IMR-90 (cell line): ENCODE measurements at regions not wholly inside any gene's neighbourhood (a gene's known extent, or its start where the extent isn't known, plus 50 kb on each side); places are given as distances from the start of the nearest gene placed in this dataset.

ENCODE experiments used
- ATAC-seq: fragments of 200-7000 bp; cut with Tn5 transposase; 2 replicates; pipeline ENCODE4 v1.9.1; 2020; ENCODE audit warnings: low read depth, mild to moderate bottlenecking, moderate library complexity
- BruUV-seq: library from RNA; stranded (reverse); fragments of 400-500 nt; replicated peaks from 2 replicates; lab custom pipeline; 2021; lab: Mats Ljungman, UMichigan
- CTCF ChIA-PET: fragments of 300-600 bp; formaldehyde crosslinking; extraction: SDS; loops from one replicate; lab custom pipeline; 2021; ENCODE audit warnings: antibody characterized with exemption; lab: Yijun Ruan, JAX
- POLR2A ChIA-PET: fragments of 300-600 bp; sonication (Branson Sonifier 250); formaldehyde crosslinking; loops from one replicate; lab custom pipeline; 2022; ENCODE audit warnings: antibody characterized with exemption; ENCODE audit not compliant: unreplicated experiment; lab: Charles Lee
- DNase-seq: peaks from one replicate; pipeline ENCODE4 v3.0.0; 2013
- H2AFZ ChIP-seq: replicated peaks from 2 replicates; pipeline ENCODE3; 2013; ENCODE audit warnings: low read length, mild to moderate bottlenecking; ENCODE audit not compliant: poor library complexity
- H2AK5ac ChIP-seq: 2 replicates; pipeline ENCODE4 v1.6.1; 2013; ENCODE audit warnings: low read depth, low read length, inconsistent platforms
- H2AK9ac ChIP-seq: replicated peaks from 2 replicates; pipeline ENCODE3; 2013; ENCODE audit warnings: mild to moderate bottlenecking, low read depth, low read length, moderate library complexity; ENCODE audit not compliant: poor library complexity
- H2BK120ac ChIP-seq: 2 replicates; pipeline ENCODE4 v1.6.1; 2013; ENCODE audit warnings: low read depth, low read length, inconsistent platforms
- H2BK15ac ChIP-seq: 3 replicates; pipeline ENCODE4 v1.6.1; 2013; ENCODE audit warnings: low read depth, low read length, inconsistent platforms
- H2BK20ac ChIP-seq: 2 replicates; pipeline ENCODE4 v1.6.1; 2013; ENCODE audit warnings: low read depth, mild to moderate bottlenecking, inconsistent platforms, low read length, moderate library complexity
- H2BK5ac ChIP-seq: 2 replicates; pipeline ENCODE4 v1.6.1; 2013; ENCODE audit warnings: mild to moderate bottlenecking, low read depth, low read length, inconsistent platforms; ENCODE audit not compliant: poor library complexity, severe bottlenecking
- H3K14ac ChIP-seq: replicated peaks from 2 replicates; pipeline ENCODE4 v1.6.1; 2013; ENCODE audit warnings: low read depth, low read length, inconsistent platforms
- H3K18ac ChIP-seq: 2 replicates; pipeline ENCODE4 v1.6.1; 2013; ENCODE audit warnings: low read depth, low read length, control low read depth
- H3K23ac ChIP-seq: 2 replicates; pipeline ENCODE4 v1.6.1; 2013; ENCODE audit warnings: low read depth, low read length, inconsistent platforms
- H3K27ac ChIP-seq: 2 replicates; pipeline ENCODE4 v1.5.1; 2013; ENCODE audit warnings: mild to moderate bottlenecking, control low read depth, low read length; ENCODE audit not compliant: insufficient read depth
- H3K27me3 ChIP-seq: 2 replicates; pipeline ENCODE4 v1.6.1; 2013; ENCODE audit warnings: low read length; ENCODE audit not compliant: control insufficient read depth, insufficient read depth
- H3K36me3 ChIP-seq: 2 replicates; pipeline ENCODE4 v1.6.1; 2013; ENCODE audit warnings: low read length, mixed read lengths; ENCODE audit not compliant: control insufficient read depth, insufficient read depth
- H3K4ac ChIP-seq: 2 replicates; pipeline ENCODE4 v1.6.1; 2013; ENCODE audit warnings: low read depth, low read length, inconsistent platforms
- H3K4me1 ChIP-seq: 2 replicates; pipeline ENCODE4 v1.6.1; 2013; ENCODE audit warnings: low read length, mixed read lengths; ENCODE audit not compliant: control insufficient read depth, insufficient read depth
- H3K4me2 ChIP-seq: 2 replicates; pipeline ENCODE4 v1.6.1; 2013; ENCODE audit warnings: low read depth, mild to moderate bottlenecking, control low read depth, low read length, moderate library complexity
- H3K4me3 ChIP-seq: 2 replicates; pipeline ENCODE4 v1.5.1; 2013; ENCODE audit warnings: low read depth, mild to moderate bottlenecking, control low read depth, low read length, moderate library complexity; ENCODE audit not compliant: insufficient read depth
- H3K56ac ChIP-seq: 2 replicates; pipeline ENCODE4 v1.6.1; 2013; ENCODE audit warnings: low read length, inconsistent platforms; ENCODE audit not compliant: insufficient read depth; ENCODE audit errors: extremely low read depth
- H3K79me1 ChIP-seq, 2 experiments: 2 replicates each; pipeline ENCODE4 v1.6.1; 2013; ENCODE audit warnings: low read length in 2 of 2, inconsistent platforms in 1 of 2, low read depth in 1 of 2
- H3K9ac ChIP-seq: 2 replicates; pipeline ENCODE4 v1.6.1; 2013; ENCODE audit warnings: low read depth, low read length, control low read depth
- H3K9me1 ChIP-seq: 2 replicates; pipeline ENCODE4 v1.6.1; 2013; ENCODE audit warnings: low read length, inconsistent platforms; ENCODE audit not compliant: insufficient read depth
- H3K9me3 ChIP-seq: 2 replicates; pipeline ENCODE4 v1.6.1; 2013; ENCODE audit warnings: low read length; ENCODE audit not compliant: control insufficient read depth, insufficient read depth
- H4K20me1 ChIP-seq: 2 replicates; pipeline ENCODE4 v1.6.1; 2013; ENCODE audit warnings: low read length, inconsistent platforms; ENCODE audit not compliant: insufficient read depth
- H4K5ac ChIP-seq: 2 replicates; pipeline ENCODE4 v1.6.1; 2013; ENCODE audit warnings: mild to moderate bottlenecking, low read depth, low read length, control low read depth
- H4K8ac ChIP-seq, 2 experiments: 2 replicates each; pipeline ENCODE4 v1.6.1; 2013; ENCODE audit warnings: low read depth in 2 of 2, low read length in 2 of 2, control low read depth in 1 of 2, inconsistent platforms in 1 of 2
- H4K91ac ChIP-seq: 2 replicates; pipeline ENCODE4 v1.6.1; 2013; ENCODE audit warnings: low read depth, low read length, inconsistent platforms; ENCODE audit not compliant: insufficient read depth
- BHLHE40 ChIP-seq: fragments of 150-350 bp; IDR thresholded peaks from 2 replicates; pipeline ENCODE4 v1.6.1; 2016; ENCODE audit warnings: mild to moderate bottlenecking, low read depth, low read length
- CEBPB ChIP-seq: IDR thresholded peaks from 2 replicates; pipeline ENCODE4 v1.6.1; 2012; ENCODE audit warnings: low read depth, low read length, improper control_type of control experiment
- CHD1 ChIP-seq: IDR thresholded peaks from 2 replicates; pipeline ENCODE4 v1.6.1; 2012; ENCODE audit warnings: low read depth, low read length, improper control_type of control experiment
- CTCF ChIP-seq: conservative IDR thresholded peaks from 2 replicates; pipeline ENCODE4 v1.5.1; 2012; ENCODE audit warnings: mild to moderate bottlenecking, low read depth, low read length, improper control_type of control experiment
- ELK1 ChIP-seq: fragments of 150-350 bp; IDR thresholded peaks from 2 replicates; pipeline ENCODE4 v1.6.1; 2016; ENCODE audit warnings: low read depth, mild to moderate bottlenecking, low read length, moderate library complexity, borderline replicate concordance
- FOS ChIP-seq: fragments of 150-350 bp; IDR thresholded peaks from 2 replicates; pipeline ENCODE4 v1.6.1; 2016; ENCODE audit warnings: low read depth, low read length
- MAFK ChIP-seq: IDR thresholded peaks from 2 replicates; pipeline ENCODE4 v1.6.1; 2012; ENCODE audit warnings: low read depth, low read length, improper control_type of control experiment
- MAZ ChIP-seq: IDR thresholded peaks from 2 replicates; pipeline ENCODE4 v1.6.1; 2012; ENCODE audit warnings: low read depth, mild to moderate bottlenecking, low read length, improper control_type of control experiment, moderate library complexity, borderline replicate concordance
- MXI1 ChIP-seq: IDR thresholded peaks from 2 replicates; pipeline ENCODE4 v1.6.1; 2012; ENCODE audit warnings: low read depth, mild to moderate bottlenecking, low read length, moderate library complexity, borderline replicate concordance
- NFE2L2 ChIP-seq: fragments of 150-350 bp; IDR thresholded peaks from 2 replicates; pipeline ENCODE4 v1.6.1; 2016; ENCODE audit warnings: low read depth, mild to moderate bottlenecking, low read length
- POLR2A ChIP-seq: IDR thresholded peaks from 2 replicates; pipeline ENCODE4 v1.6.1; 2012; ENCODE audit warnings: mild to moderate bottlenecking, low read depth, low read length
- RAD21 ChIP-seq: IDR thresholded peaks from 2 replicates; pipeline ENCODE4 v1.6.1; 2012; ENCODE audit warnings: low read length, improper control_type of control experiment
- RCOR1 ChIP-seq: IDR thresholded peaks from 2 replicates; pipeline ENCODE4 v1.6.1; 2012; ENCODE audit warnings: mild to moderate bottlenecking, low read length, improper control_type of control experiment; ENCODE audit not compliant: insufficient replicate concordance
- RFX5 ChIP-seq: IDR thresholded peaks from 2 replicates; pipeline ENCODE4 v1.8.0; 2012; ENCODE audit warnings: low read depth, mild to moderate bottlenecking, low read length, moderate library complexity
- SMC3 ChIP-seq: fragments of 150-350 bp; IDR thresholded peaks from 2 replicates; pipeline ENCODE4 v1.6.1; 2016; ENCODE audit warnings: low read depth, mild to moderate bottlenecking, antibody characterized with exemption, low read length, moderate library complexity
- WGBS, 2 experiments: methylation state at CpG; one replicate each; pipeline versions ENCODE4 v1.1.5 to v1.1.7; 2013; ENCODE audit warnings: missing lambda C conversion rate in 2 of 2; ENCODE audit not compliant: insufficient read length in 1 of 2; ENCODE audit errors: extremely low coverage in 2 of 2; 5-methylcytosine and 5-hydroxymethylcytosine counted together
- dilution Hi-C: fragments of 300-500 bp; cut with HindIII; formaldehyde crosslinking; loops from one replicate; pipeline ENCODE4 v1.14.3; 2018; ENCODE audit warnings: low sequenced_read_pairs; ENCODE audit not compliant: unreplicated experiment
- in situ Hi-C: fragments of 300-500 bp; cut with MboI; formaldehyde crosslinking; loops from 3 replicates; pipeline ENCODE4 v1.14.3; 2019; ENCODE audit warnings: low sequenced_read_pairs, inconsistent platforms, mixed read lengths
- intact Hi-C: fragments of 100-400 bp; cut with micrococcal nuclease; formaldehyde crosslinking; loops from 2 replicates; pipeline ENCODE4 v1.10.0; 2022
- TF ChIP-seq, protein P1 (sequence below): fragments of 150-350 bp; IDR thresholded peaks from 2 replicates; pipeline ENCODE4 v1.6.1; 2017; ENCODE audit warnings: mild to moderate bottlenecking, antibody characterized with exemption, low read length, low read depth

- Histone ChIP-seq H3K4ac (no peak overlapping the region), H4K8ac (no peak overlapping the region), H3K79me1 (no peaks in the 10 kb centered on the region), H2AK9ac (no peak overlapping the region), H3K4me3 (no peak overlapping the region), H4K5ac (no peak overlapping the region), H4K91ac (no peak overlapping the region), H2AK5ac (no peak overlapping the region), H3K56ac (no peak overlapping the region), H2AFZ (no peak overlapping the region), H3K9me3 (no peaks in the 10 kb centered on the region; the same call in 1 of the 2 replicates), H3K23ac (no peak overlapping the region), H3K27ac (no peak overlapping the region), H2BK15ac (no peak overlapping the region), H3K9ac (no peak overlapping the region), H3K4me1 (no peaks in the 10 kb centered on the region), H3K9me1 (no peaks in the 10 kb centered on the region), H2BK20ac (no peak overlapping the region), H3K18ac (no peak overlapping the region), H4K20me1 (no peaks in the 10 kb centered on the region), H2BK5ac (no peak overlapping the region), H2BK120ac (no peak overlapping the region), H3K14ac (no peak overlapping the region), H3K36me3 (no peaks in the 10 kb centered on the region), H3K4me2 (no peak overlapping the region), H3K27me3 (no peaks in the 10 kb centered on the region)
- in situ Hi-C loops (no loop called here), intact Hi-C loops (no loop called here), dilution Hi-C loops (no loop called here)
- DNase-seq (no peak), ATAC-seq (no peak)
- BruUV-seq, result no TSS peak
- CTCF ChIA-PET, result interaction anchor here (0.7 kb wide), 1 partner anchor 21 kb away, joined by 3 read pairs; no protein-coding TSS in a partner anchor
- POLR2A ChIA-PET, result no interaction called here
- no CpG with 5 or more reads among the region's 4 CpGs for WGBS, 2 experiments
- TF ChIP-seq BHLHE40 (no peak), FOS (no peak), CHD1 (no peak), POLR2A (no peak), RFX5 (no peak), RAD21 (no peak), CEBPB (no peak), NFE2L2 (no peak), MAZ (no peak), RCOR1 (no peak), SMC3 (no peak), MAFK (no peak), CTCF (no peak), MXI1 (no peak), ELK1 (no peak)
- TF ChIP-seq, protein P1, sequence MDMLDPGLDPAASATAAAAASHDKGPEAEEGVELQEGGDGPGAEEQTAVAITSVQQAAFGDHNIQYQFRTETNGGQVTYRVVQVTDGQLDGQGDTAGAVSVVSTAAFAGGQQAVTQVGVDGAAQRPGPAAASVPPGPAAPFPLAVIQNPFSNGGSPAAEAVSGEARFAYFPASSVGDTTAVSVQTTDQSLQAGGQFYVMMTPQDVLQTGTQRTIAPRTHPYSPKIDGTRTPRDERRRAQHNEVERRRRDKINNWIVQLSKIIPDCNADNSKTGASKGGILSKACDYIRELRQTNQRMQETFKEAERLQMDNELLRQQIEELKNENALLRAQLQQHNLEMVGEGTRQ, result no peak
Measured at GRCh38 chr3:159147813-159148212, 346.0 kb downstream of the MFSD1 start.
